ENCODE measurements at regions not wholly inside any gene's neighbourhood (a gene's known extent, or its start where the extent isn't known, plus 50 kb on each side); places are given as distances from the start of the nearest gene placed in this dataset.

DNA sequence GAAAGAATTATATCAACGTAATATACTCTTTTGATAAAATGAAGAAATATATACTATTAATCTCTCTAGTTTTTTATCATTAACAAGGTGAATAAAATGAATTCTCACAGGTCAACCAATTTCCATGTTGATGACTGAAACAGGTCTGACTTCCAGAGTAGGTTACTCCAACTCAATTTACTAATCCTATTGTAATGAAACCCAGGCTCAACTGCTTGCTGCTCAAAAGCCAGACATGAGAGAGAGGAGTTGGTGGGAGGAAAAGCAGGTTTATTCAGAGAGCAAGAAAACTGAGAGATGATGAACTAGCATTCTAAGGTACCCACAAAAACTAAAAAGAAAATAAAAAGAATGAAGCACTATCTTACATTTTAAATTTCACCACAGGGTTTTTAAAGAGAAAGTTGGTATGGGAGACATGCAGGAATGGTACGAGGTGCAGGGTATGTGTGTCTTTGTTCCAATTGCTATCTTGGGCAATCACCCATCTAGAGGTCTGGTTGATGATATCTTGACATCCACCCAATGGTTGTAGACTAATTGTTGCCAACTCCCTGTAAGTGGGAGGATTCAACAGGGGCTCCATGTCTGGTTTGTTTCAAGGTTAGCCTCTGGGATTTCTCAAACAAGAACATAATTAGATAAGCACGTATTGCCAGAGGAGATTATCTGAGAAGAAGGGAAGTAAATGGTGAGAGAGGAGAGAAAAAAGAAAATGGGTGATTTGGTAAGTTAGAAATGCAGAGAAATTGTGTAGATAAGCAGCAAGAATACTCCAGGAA is 471.4 kb upstream of the REG3G start:
- Histone ChIP-seq H3K9me3 (ENCODE audit: low read length) (peaks cover 9% of the 10 kb centered on the region; the same call in 1 of the 2 replicates), H3K9ac (ENCODE audit: insufficient read depth, low read depth, low read length) (no peak overlapping the region), H3K4me3 (replicated peaks in 1 of 3; ENCODE audit: insufficient read depth in 1 of 3, low read depth in 2 of 3, low read length in 3 of 3) (no peak overlapping the region), H2AFZ (ENCODE audit: low read length) (no peak overlapping the region), H3K4me2 (ENCODE audit: low read depth, low read length) (no peak overlapping the region), H3K79me2 (ENCODE audit: insufficient read depth, low read length) (no peaks in the 10 kb centered on the region), H3K36me3 (replicated peaks in 1 of 2; ENCODE audit: control insufficient read depth in 1 of 2, insufficient read depth in 2 of 2, low read length in 2 of 2) (no peaks in the 10 kb centered on the region), H4K20me1 (ENCODE audit: insufficient read depth, low read length) (no peaks in the 10 kb centered on the region), H3K4me1 (ENCODE audit: insufficient read depth, low read length) (no peaks in the 10 kb centered on the region), H3K27me3 (ENCODE audit: control insufficient read depth in 1 of 2, insufficient read depth in 2 of 2, low read length in 2 of 2) (peaks cover 0 to 2% of the 10 kb centered on the region in 2 experiments; a peak in 2 of 5 replicates), H3K27ac (ENCODE audit: extremely low read length, insufficient read depth, low read length) (no peak overlapping the region)
- under 1% methylated on average over 3 of the region's 3 CpGs for WGBS (ENCODE audit: low lambda C conversion rate)
- DNase-seq (ENCODE audit: low spot score) (no peak), FAIRE-seq (no peak), ATAC-seq (no peak)
- intact Hi-C loops (cut with micrococcal nuclease; ENCODE audit: unreplicated experiment) (no loop called here), in situ Hi-C loops (cut with HindIII; ENCODE audit: extremely low pct_ligation_motif_present, low pct_unique_long_range_greater_than_20kb) (no loop called here)
- POLR2A ChIA-PET = no interaction called here
- BruUV-seq (replicated peaks) = no TSS peak
- CTCF ChIA-PET (ENCODE audit: low intra/inter-chr PET ratio, low total read pairs) = no interaction called here
- TF ChIP-seq ZNF782 (CRISPR knock-in tag; IDR thresholded peaks at IDR 0.05; ENCODE audit: borderline replicate concordance) (no peak), ZSCAN29 (CRISPR knock-in tag; conservative IDR thresholded peaks at IDR 0.05) (no peak), SIN3B (IDR thresholded peaks at IDR 0.05; ENCODE audit: low read length) (no peak), PHF8 (CRISPR knock-in tag; IDR thresholded peaks at IDR 0.05) (no peak), ZNF468 (CRISPR knock-in tag; IDR thresholded peaks at IDR 0.05) (no peak), ZNF30 (CRISPR knock-in tag; IDR thresholded peaks at IDR 0.05) (no peak), ZMYM4 (CRISPR knock-in tag; IDR thresholded peaks at IDR 0.05) (no peak), MAZ (IDR thresholded peaks at IDR 0.05; ENCODE audit: borderline replicate concordance, low read depth, low read length) (no peak), MAZ (CRISPR knock-in tag; IDR thresholded peaks at IDR 0.05; ENCODE audit: low read depth) (no peak), STAT5B (CRISPR knock-in tag; IDR thresholded peaks at IDR 0.05) (no peak), DNMT1 (CRISPR knock-in tag; IDR thresholded peaks at IDR 0.05) (no peak), ZNF788 (CRISPR knock-in tag; IDR thresholded peaks at IDR 0.05; ENCODE audit: borderline replicate concordance) (no peak), ZNF251 (CRISPR knock-in tag; IDR thresholded peaks at IDR 0.05) (no peak), ZNF234 (CRISPR knock-in tag; conservative IDR thresholded peaks at IDR 0.05) (no peak), NFE2L2 (IDR thresholded peaks at IDR 0.05; ENCODE audit: low read length) (no peak), TCF12 (IDR thresholded peaks at IDR 0.05) (no peak), TCF12 (CRISPR knock-in tag; IDR thresholded peaks at IDR 0.05) (no peak), MIER3 (CRISPR knock-in tag; IDR thresholded peaks at IDR 0.05; ENCODE audit: borderline replicate concordance) (no peak)
- TF ChIP-seq, protein P1, sequence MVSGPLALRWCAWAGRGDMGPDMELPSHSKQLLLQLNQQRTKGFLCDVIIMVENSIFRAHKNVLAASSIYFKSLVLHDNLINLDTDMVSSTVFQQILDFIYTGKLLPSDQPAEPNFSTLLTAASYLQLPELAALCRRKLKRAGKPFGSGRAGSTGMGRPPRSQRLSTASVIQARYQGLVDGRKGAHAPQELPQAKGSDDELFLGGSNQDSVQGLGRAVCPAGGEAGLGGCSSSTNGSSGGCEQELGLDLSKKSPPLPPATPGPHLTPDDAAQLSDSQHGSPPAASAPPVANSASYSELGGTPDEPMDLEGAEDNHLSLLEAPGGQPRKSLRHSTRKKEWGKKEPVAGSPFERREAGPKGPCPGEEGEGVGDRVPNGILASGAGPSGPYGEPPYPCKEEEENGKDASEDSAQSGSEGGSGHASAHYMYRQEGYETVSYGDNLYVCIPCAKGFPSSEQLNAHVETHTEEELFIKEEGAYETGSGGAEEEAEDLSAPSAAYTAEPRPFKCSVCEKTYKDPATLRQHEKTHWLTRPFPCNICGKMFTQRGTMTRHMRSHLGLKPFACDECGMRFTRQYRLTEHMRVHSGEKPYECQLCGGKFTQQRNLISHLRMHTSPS (CRISPR knock-in tag; IDR thresholded peaks at IDR 0.05; ENCODE audit: low read depth) = no peak
- TF ChIP-seq, protein P2, sequence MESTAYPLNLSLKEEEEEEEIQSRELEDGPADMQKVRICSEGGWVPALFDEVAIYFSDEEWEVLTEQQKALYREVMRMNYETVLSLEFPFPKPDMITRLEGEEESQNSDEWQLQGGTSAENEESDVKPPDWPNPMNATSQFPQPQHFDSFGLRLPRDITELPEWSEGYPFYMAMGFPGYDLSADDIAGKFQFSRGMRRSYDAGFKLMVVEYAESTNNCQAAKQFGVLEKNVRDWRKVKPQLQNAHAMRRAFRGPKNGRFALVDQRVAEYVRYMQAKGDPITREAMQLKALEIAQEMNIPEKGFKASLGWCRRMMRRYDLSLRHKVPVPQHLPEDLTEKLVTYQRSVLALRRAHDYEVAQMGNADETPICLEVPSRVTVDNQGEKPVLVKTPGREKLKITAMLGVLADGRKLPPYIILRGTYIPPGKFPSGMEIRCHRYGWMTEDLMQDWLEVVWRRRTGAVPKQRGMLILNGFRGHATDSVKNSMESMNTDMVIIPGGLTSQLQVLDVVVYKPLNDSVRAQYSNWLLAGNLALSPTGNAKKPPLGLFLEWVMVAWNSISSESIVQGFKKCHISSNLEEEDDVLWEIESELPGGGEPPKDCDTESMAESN (CRISPR knock-in tag; conservative IDR thresholded peaks at IDR 0.05) = no peak

Data from HepG2 (cell line).